HCT116 (cell line): ENCODE measurements at regions not wholly inside any gene's neighbourhood (a gene's known extent, or its start where the extent isn't known, plus 50 kb on each side); places are given as distances from the start of the nearest gene placed in this dataset.

Experiments used
- ATAC-seq: fragments of 200-7000 bp; cut with Tn5 transposase; 2 replicates; pipeline ENCODE4 v1.9.1; 2020; ENCODE audit warnings: mild to moderate bottlenecking, moderate library complexity
- BruUV-seq: library from RNA; stranded (reverse); fragments of 400-500 nt; replicated peaks from 2 replicates; lab custom pipeline; 2021; lab: Mats Ljungman, UMichigan
- CTCF ChIA-PET: fragments of 300-600 bp; sonication (Branson Sonifier 250); formaldehyde crosslinking; loops from one replicate; lab custom pipeline; 2021; ENCODE audit warnings: antibody characterized with exemption; lab: Charles Lee
- POLR2A ChIA-PET: fragments of 300-600, 350-600 bp; sonication (Branson Sonifier 250); formaldehyde crosslinking; loops from one replicate; lab custom pipeline; 2021; ENCODE audit warnings: antibody characterized with exemption; lab: Charles Lee
- RAD21 ChIA-PET, 2 experiments: fragments of 300-600 bp; sonication (Branson Sonifier 250); formaldehyde crosslinking; loops; one replicate each; lab custom pipeline; 2023; ENCODE audit warnings: low total read pairs in 2 of 2; ENCODE audit not compliant: uncharacterized antibody in 2 of 2, unreplicated experiment in 2 of 2, low non-redundant PET in 1 of 2; lab: Charles Lee
- DNase-seq: peaks from one replicate; pipeline ENCODE4 v3.0.0-alpha.2; 2010; ENCODE audit warnings: low read depth, low spot score
- H2AFZ ChIP-seq: fragments of 200-600 bp; shearing (Covaris generic), sonication (generic); 2 replicates; pipeline ENCODE4 v1.6.1; 2017; ENCODE audit warnings: low read depth, mixed run types, mixed read lengths, antibody characterized with exemption, low read length; ENCODE audit not compliant: poor library complexity, severe bottlenecking
- H3K27ac ChIP-seq: 2 replicates; pipeline ENCODE4 v1.5.1; 2012; ENCODE audit warnings: low read depth, low read length
- H3K27me3 ChIP-seq: fragments of 200-600 bp; sonication (generic); 2 replicates; pipeline ENCODE4 v1.6.1; 2016; ENCODE audit warnings: mixed run types, low read length, mixed read lengths; ENCODE audit not compliant: insufficient read depth
- H3K36me3 ChIP-seq, 2 experiments: fragments of 200-500 bp in 1 of 2; fragments of 200-600 bp in 1 of 2; sonication (Bioruptor generic) in 1 of 2; sonication (generic) in 1 of 2; 2 replicates each; pipeline versions ENCODE4 v1.5.1 to v1.6.1; 2014 to 2016; ENCODE audit warnings: low read length in 2 of 2, inconsistent platforms in 1 of 2, mixed read lengths in 1 of 2, mixed run types in 1 of 2; ENCODE audit not compliant: insufficient read depth in 2 of 2, control insufficient read depth in 1 of 2
- H3K4me1 ChIP-seq, 2 experiments: fragments of 200-600 bp in 1 of 2; sonication (generic) in 1 of 2; 2 replicates each; pipeline versions ENCODE4 v1.5.1 to v1.6.1; 2012 to 2017; ENCODE audit warnings: low read length in 2 of 2, inconsistent platforms in 1 of 2, mild to moderate bottlenecking in 1 of 2, mixed read lengths in 1 of 2, mixed run types in 1 of 2, moderate library complexity in 1 of 2; ENCODE audit not compliant: insufficient read depth in 2 of 2, control insufficient read depth in 1 of 2
- H3K4me2 ChIP-seq: fragments of 200-600 bp; sonication (generic); 2 replicates; pipeline ENCODE4 v1.6.1; 2017; ENCODE audit warnings: mixed run types, low read length, mixed read lengths
- H3K4me3 ChIP-seq, 2 experiments: fragments of 200-600 bp in 1 of 2; sonication (generic) in 1 of 2; replicated peaks in 1 of 2; 2 replicates each; pipeline ENCODE4 v1.5.1; 2011 to 2016; ENCODE audit warnings: low read length in 2 of 2, control low read depth in 1 of 2, low read depth in 1 of 2, mild to moderate bottlenecking in 1 of 2, mixed read lengths in 1 of 2, mixed run types in 1 of 2
- H3K79me2 ChIP-seq: fragments of 200-600 bp; sonication (generic); 2 replicates; pipeline ENCODE4 v1.6.1; 2017; ENCODE audit warnings: mild to moderate bottlenecking, mixed run types, low read length, moderate library complexity, mixed read lengths; ENCODE audit not compliant: insufficient read depth
- H3K9ac ChIP-seq: fragments of 200-600 bp; sonication (generic); 2 replicates; pipeline ENCODE4 v1.6.1; 2016; ENCODE audit warnings: low read length, mixed read lengths
- H3K9me2 ChIP-seq: fragments of 200-600 bp; sonication (generic), shearing (Covaris generic); 2 replicates; pipeline ENCODE4 v1.6.1; 2017; ENCODE audit warnings: mixed run types, mild to moderate bottlenecking, moderate library complexity; ENCODE audit not compliant: insufficient read depth
- H3K9me3 ChIP-seq, 2 experiments: fragments of 200-500 bp in 1 of 2; fragments of 200-600 bp in 1 of 2; sonication (Bioruptor generic) in 1 of 2; sonication (generic) in 1 of 2; 2 replicates each; pipeline ENCODE4 v1.6.1; 2014 to 2017; ENCODE audit warnings: low read length in 2 of 2, mixed read lengths in 2 of 2, inconsistent platforms in 1 of 2, low read depth in 1 of 2, mild to moderate bottlenecking in 1 of 2, mixed run types in 1 of 2, moderate library complexity in 1 of 2; ENCODE audit not compliant: control insufficient read depth in 1 of 2, insufficient read depth in 1 of 2
- H4K20me1 ChIP-seq: fragments of 200-600 bp; sonication (generic), shearing (Covaris generic); 2 replicates; pipeline ENCODE4 v1.6.1; 2017; ENCODE audit warnings: mixed run types, mild to moderate bottlenecking, moderate library complexity; ENCODE audit not compliant: insufficient read depth
- ELF1 ChIP-seq: IDR thresholded peaks from 2 replicates; pipeline ENCODE4 v1.6.1; 2012; ENCODE audit warnings: low read depth, borderline replicate concordance
- EZH2phosphoT487 ChIP-seq: fragments of 200-600 bp; IDR thresholded peaks from 2 replicates; pipeline ENCODE4 v1.6.1; 2018; ENCODE audit warnings: antibody characterized with exemption, borderline replicate concordance
- JUND ChIP-seq: IDR thresholded peaks from 2 replicates; pipeline ENCODE4 v1.6.1; 2012
- MAX ChIP-seq: IDR thresholded peaks from 2 replicates; pipeline ENCODE4 v1.6.1; 2012
- SIN3A ChIP-seq: IDR thresholded peaks from 2 replicates; pipeline ENCODE4 v1.6.1; 2012; ENCODE audit warnings: low read depth
- SP1 ChIP-seq: IDR thresholded peaks from 2 replicates; pipeline ENCODE4 v1.6.1; 2012; ENCODE audit warnings: low read depth
- SRF ChIP-seq: IDR thresholded peaks from 2 replicates; pipeline ENCODE4 v1.6.1; 2012; ENCODE audit warnings: low read depth
- intact Hi-C: fragments of 100-400 bp; cut with micrococcal nuclease; formaldehyde crosslinking; loops from 2 replicates; pipeline ENCODE4 v1.10.0; 2022

GRCh38 chr12:29996993-29997392, 213.3 kb upstream of the TMTC1 start:
- Histone ChIP-seq H3K27me3 (peaks cover 3% of the 10 kb centered on the region; the same call in 1 of the 2 replicates), H3K4me2 (no peak overlapping the region), H4K20me1 (no peaks in the 10 kb centered on the region), H3K9me3 (no peaks in the 10 kb centered on the region), H3K9ac (no peak overlapping the region), H3K4me1 (no peaks in the 10 kb centered on the region), H3K4me3 (no peak overlapping the region), H3K9me2 (no peaks in the 10 kb centered on the region), H3K79me2 (no peaks in the 10 kb centered on the region), H3K27ac (no peak overlapping the region), H2AFZ (no peak overlapping the region), H3K36me3 (no peaks in the 10 kb centered on the region)
- ChIA-PET RAD21 (no interaction called here), POLR2A (no interaction called here), CTCF (no interaction called here)
- DNase-seq (no peak), ATAC-seq (no peak)
- BruUV-seq, result no TSS peak
- intact Hi-C loops, result no loop called here
- TF ChIP-seq JUND, result no peak

- ChIA-PET RAD21 (no interaction called here), POLR2A (no interaction called here), CTCF (no interaction called here)
- ATAC-seq, result no peak
- no peak overlapping the region for H3K4me3 ChIP-seq
- BruUV-seq, result no TSS peak
- no peak overlapping the region for H3K27ac ChIP-seq
- H3K4me2 ChIP-seq, result no peak overlapping the region
- no peaks in the 10 kb centered on the region for H3K9me2 ChIP-seq
- TF ChIP-seq SP1, result no peak
- no peak for TF ChIP-seq EZH2phosphoT487
- TF ChIP-seq ELF1, result no peak
- TF ChIP-seq SIN3A, result no peak
- no peak for TF ChIP-seq MAX
- TF ChIP-seq SRF, result no peak
- H3K4me1 ChIP-seq, result no peaks in the 10 kb centered on the region
- no peaks in the 10 kb centered on the region for H3K79me2 ChIP-seq
- intact Hi-C loops, result no loop called here
- DNase-seq, result no peak
- H2AFZ ChIP-seq, result no peak overlapping the region
- H3K9ac ChIP-seq, result no peak overlapping the region
- H4K20me1 ChIP-seq, result no peaks in the 10 kb centered on the region
- no peaks in the 10 kb centered on the region for H3K9me3 ChIP-seq
- H3K36me3 ChIP-seq, result no peaks in the 10 kb centered on the region
- peaks cover 3% of the 10 kb centered on the region; the same call in 1 of the 2 replicates for H3K27me3 ChIP-seq
These were observed 208.6 kb upstream of the TMTC1 start for GRCh38 chr12:29992366-29992765.
